Stomach smooth muscle (tissue), 2 donors: ENCODE measurements at regions not wholly inside any gene's neighbourhood (a gene's known extent, or its start where the extent isn't known, plus 50 kb on each side); places are given as distances from the start of the nearest gene placed in this dataset.

Source experiments
- H3K27ac ChIP-seq: one replicate; pipeline ENCODE4 v1.7.0; 2013; ENCODE audit warnings: mild to moderate bottlenecking, low read length, inconsistent platforms
- H3K27me3 ChIP-seq, 2 donors: one replicate each; pipeline ENCODE4 v1.7.0; 2013; ENCODE audit warnings: low read length in 2 of 2; ENCODE audit not compliant: insufficient read depth in 2 of 2, control insufficient read depth in 1 of 2
- H3K36me3 ChIP-seq, 2 donors: one replicate each; pipeline ENCODE4 v1.7.0; 2013; ENCODE audit warnings: low read length in 2 of 2; ENCODE audit not compliant: control insufficient read depth in 2 of 2, insufficient read depth in 2 of 2
- H3K4me1 ChIP-seq: one replicate; pipeline ENCODE4 v1.7.0; 2013; ENCODE audit warnings: low read length; ENCODE audit not compliant: control insufficient read depth, insufficient read depth
- H3K4me3 ChIP-seq, 2 donors: one replicate each; pipeline ENCODE4 v1.7.0; 2013; ENCODE audit warnings: low read length in 2 of 2
- H3K9ac ChIP-seq, 2 donors: one replicate each; pipeline ENCODE4 v1.7.0; 2013; ENCODE audit warnings: low read length in 2 of 2, mild to moderate bottlenecking in 1 of 2
- H3K9me3 ChIP-seq, 2 donors: one replicate each; pipeline ENCODE4 v1.7.0; 2013; ENCODE audit warnings: low read length in 2 of 2; ENCODE audit not compliant: control insufficient read depth in 2 of 2
- donor health status: healthy.
- donor health status: Pancreatic carcinoma.

DNA sequence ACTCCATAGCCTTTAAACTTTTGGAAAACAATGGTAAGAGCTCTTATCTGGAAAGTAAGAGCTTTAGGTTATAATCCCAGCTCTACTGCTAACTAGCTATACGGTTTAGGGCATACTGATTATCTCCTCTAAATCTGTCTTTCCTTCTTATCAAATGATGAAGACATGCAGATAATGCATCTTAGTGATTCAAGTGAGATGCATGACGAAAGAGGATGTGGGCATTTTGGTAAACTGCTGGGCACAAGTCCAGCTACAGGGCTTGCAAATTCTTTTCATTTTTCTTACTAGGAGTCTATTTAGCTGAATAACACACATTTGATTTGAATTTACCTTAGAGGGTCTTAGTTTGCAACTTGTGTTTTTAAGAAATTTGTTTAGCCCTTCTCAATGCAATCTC is 1604.8 kb upstream of the ZEB2 start:
- H3K27me3 ChIP-seq = no peaks in the 10 kb centered on the region
- no peaks in the 10 kb centered on the region for H3K9me3 ChIP-seq
- no peak overlapping the region for H3K27ac ChIP-seq
- H3K4me1 ChIP-seq = no peaks in the 10 kb centered on the region
- no peak overlapping the region for H3K4me3 ChIP-seq
- H3K36me3 ChIP-seq = no peaks in the 10 kb centered on the region
- no peak overlapping the region for H3K9ac ChIP-seq

DNA sequence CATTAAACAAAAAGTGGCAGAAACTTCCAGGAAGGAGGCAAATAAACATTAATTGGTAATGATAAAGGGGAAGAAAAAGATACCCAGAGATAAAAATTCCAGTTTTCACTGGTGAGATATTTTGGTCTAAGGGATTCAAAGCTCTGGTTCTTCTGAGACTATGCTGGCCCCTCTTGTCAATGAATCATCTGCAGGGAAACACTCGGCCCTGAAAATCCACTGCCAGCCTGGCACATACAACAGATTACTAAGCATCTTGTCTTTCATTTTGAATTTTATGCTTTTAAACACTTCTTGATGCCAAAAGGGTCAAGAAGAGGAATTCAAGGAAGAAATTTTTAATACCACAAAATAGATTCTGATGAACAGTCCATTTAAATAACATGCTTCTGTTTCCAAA is 1603.8 kb upstream of the ZEB2 start:
- Histone ChIP-seq H3K36me3 (no peaks in the 10 kb centered on the region), H3K9me3 (no peaks in the 10 kb centered on the region), H3K27ac (no peak overlapping the region), H3K9ac (no peak overlapping the region), H3K27me3 (no peaks in the 10 kb centered on the region), H3K4me1 (no peaks in the 10 kb centered on the region), H3K4me3 (no peak overlapping the region)

DNA sequence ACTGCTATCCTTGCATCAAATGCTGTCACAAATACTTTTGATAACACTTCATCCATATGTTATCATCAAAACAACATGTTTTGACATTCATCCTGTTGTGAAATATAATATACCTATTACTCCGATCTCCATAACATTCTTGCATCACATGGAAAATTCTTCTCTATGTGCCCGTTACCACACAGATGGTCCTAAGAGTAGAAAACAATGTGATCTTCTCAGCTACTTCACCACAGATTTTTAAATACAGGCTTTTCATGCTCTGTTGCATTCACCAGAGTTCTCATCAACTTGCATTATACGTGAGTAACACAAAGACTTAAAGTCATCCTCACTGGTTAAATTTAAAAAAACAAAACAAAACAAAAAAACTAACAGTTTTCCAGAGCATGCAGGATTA is 1603.3 kb upstream of the ZEB2 start:
- H3K4me3 ChIP-seq = no peak overlapping the region
- no peaks in the 10 kb centered on the region for H3K27me3 ChIP-seq
- no peaks in the 10 kb centered on the region for H3K4me1 ChIP-seq
- H3K36me3 ChIP-seq = no peaks in the 10 kb centered on the region
- no peak overlapping the region for H3K9ac ChIP-seq
- no peaks in the 10 kb centered on the region for H3K9me3 ChIP-seq
- H3K27ac ChIP-seq = no peak overlapping the region

DNA sequence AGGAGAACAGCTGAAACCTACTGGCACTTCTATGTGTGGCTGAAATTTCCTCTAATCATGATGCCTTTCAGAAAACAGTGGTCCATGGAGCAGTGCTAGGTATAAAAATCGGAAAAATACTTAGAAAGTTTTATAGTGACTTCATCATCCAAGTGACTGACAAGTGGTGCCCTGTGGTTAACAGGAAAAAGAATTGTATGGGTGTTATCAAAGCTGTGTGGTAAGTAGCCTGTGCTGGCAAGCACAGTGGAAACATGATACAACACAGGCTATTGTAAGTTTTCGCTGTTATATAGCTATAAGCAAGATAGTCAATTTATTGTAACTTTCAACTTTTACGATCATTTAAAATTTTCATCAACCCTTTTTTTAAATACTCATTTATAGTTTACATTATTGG is 1599.7 kb upstream of the ZEB2 start:
- no peaks in the 10 kb centered on the region for H3K27me3 ChIP-seq
- no peaks in the 10 kb centered on the region for H3K9me3 ChIP-seq
- H3K27ac ChIP-seq = no peak overlapping the region
- no peak overlapping the region for H3K4me3 ChIP-seq
- H3K36me3 ChIP-seq = no peaks in the 10 kb centered on the region
- no peaks in the 10 kb centered on the region for H3K4me1 ChIP-seq
- H3K9ac ChIP-seq = no peak overlapping the region

DNA sequence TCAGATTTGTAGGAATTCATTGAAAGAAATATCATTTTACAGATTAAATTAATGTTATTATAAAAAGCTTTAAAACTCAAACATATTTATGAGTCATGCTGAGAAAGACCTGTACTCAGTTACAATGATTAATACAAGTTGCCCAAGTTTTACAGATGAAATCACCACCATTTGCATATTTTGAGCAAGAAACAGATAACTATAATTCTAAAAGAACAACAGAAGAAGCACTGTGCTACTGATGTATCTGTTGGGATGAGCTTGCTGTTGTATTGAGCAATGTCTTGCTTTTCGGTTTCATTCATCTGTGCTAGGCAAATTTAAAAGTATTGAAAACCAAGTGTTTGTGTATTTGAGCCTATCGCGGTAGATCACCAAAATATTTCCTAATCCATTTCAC is 1589.1 kb upstream of the ZEB2 start:
- H3K9ac ChIP-seq = no peak overlapping the region
- no peaks in the 10 kb centered on the region for H3K27me3 ChIP-seq
- H3K27ac ChIP-seq = no peak overlapping the region
- H3K4me3 ChIP-seq = no peak overlapping the region
- no peaks in the 10 kb centered on the region for H3K4me1 ChIP-seq
- H3K9me3 ChIP-seq = no peaks in the 10 kb centered on the region
- no peaks in the 10 kb centered on the region for H3K36me3 ChIP-seq

DNA sequence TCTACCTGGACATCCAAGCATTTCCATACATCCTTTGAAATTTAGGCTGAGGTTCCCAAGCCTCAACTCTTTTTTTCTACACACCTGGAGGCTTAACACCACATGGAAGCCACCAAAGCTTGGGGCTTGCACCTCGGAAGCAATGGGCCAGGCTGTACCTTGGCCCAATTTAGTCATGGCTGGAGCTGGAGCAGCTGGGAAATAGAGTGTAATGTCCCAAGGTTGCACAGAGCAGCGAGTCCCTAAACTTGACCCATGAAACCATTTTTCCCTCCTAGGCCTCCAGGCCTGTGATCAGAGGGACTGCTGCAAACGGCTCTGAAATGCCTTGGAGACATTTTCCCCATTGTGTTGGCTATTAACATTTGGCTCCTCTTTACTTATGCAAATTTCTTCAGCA is 1574.3 kb upstream of the ZEB2 start:
- H3K4me1 ChIP-seq = no peaks in the 10 kb centered on the region
- no peak overlapping the region for H3K27ac ChIP-seq
- H3K9ac ChIP-seq = no peak overlapping the region
- H3K9me3 ChIP-seq = peaks cover 3 to 9% of the 10 kb centered on the region in 2 donors
- no peaks in the 10 kb centered on the region for H3K27me3 ChIP-seq
- no peak overlapping the region for H3K4me3 ChIP-seq
- no peaks in the 10 kb centered on the region for H3K36me3 ChIP-seq

DNA sequence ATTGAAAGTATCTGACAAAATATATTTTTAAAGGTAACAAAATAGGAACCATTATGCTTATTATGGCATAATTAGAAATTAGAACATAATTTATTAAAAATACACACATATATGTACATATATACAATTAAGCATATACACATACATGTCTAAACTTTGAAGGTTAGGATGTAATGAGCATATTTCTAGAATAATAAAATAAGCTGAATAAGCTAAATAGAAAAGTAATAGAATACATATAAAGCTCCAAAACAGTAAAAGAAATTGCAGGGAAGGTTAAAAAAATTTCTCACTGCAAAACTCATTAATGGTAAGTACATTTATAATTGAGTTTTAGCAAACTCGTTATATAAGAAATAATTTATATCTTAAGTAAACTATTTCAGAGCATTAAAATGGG is 1561.5 kb upstream of the ZEB2 start:
- Histone ChIP-seq H3K27ac (no peak overlapping the region), H3K27me3 (no peaks in the 10 kb centered on the region), H3K4me1 (no peaks in the 10 kb centered on the region), H3K9me3 (peaks cover 0 to 3% of the 10 kb centered on the region in 2 donors), H3K9ac (no peak overlapping the region), H3K4me3 (no peak overlapping the region), H3K36me3 (no peaks in the 10 kb centered on the region)

DNA sequence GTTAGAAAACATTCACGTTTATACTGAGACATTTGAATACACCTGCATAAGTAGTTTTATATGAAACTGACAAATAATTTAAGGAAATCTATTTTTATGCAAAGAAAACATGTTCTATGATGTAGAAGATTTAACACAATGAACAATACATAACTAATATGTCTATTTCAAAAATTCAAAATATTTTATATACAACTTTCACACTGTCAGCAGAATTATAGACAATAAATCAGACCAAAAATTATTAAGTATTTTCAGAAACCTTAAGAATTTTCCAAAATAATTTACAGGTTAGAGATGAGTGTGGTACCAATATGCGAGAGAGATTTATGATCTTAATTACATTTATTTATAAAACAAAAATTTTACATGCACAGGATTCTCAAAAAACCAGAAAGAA is 1561.0 kb upstream of the ZEB2 start:
- Histone ChIP-seq H3K27me3 (no peaks in the 10 kb centered on the region), H3K36me3 (no peaks in the 10 kb centered on the region), H3K9ac (no peak overlapping the region), H3K9me3 (peaks cover 0 to 3% of the 10 kb centered on the region in 2 donors), H3K27ac (no peak overlapping the region), H3K4me3 (no peak overlapping the region), H3K4me1 (no peaks in the 10 kb centered on the region)

DNA sequence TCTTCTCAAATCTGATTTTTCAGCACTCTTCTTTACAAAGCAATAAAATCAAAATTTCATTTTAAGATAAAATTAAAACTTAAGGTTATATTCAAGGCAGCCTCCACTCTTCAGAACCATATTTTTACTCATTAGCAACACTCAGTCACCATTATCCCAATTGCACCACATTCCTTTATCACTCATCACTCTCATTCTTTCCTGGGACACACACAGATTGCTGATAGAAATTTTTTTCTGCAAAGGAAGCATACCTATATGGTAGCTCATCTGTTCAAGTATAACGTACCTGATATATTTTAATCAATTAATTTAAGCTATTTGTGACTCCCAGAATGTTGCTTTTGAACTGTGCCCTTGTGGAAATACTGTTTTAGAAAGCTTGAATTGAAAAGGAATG is 1559.3 kb upstream of the ZEB2 start:
- no peaks in the 10 kb centered on the region for H3K36me3 ChIP-seq
- no peak overlapping the region for H3K9ac ChIP-seq
- no peak overlapping the region for H3K27ac ChIP-seq
- H3K9me3 ChIP-seq = peaks cover 0 to 3% of the 10 kb centered on the region in 2 donors
- no peaks in the 10 kb centered on the region for H3K27me3 ChIP-seq
- no peak overlapping the region for H3K4me3 ChIP-seq
- no peaks in the 10 kb centered on the region for H3K4me1 ChIP-seq

DNA sequence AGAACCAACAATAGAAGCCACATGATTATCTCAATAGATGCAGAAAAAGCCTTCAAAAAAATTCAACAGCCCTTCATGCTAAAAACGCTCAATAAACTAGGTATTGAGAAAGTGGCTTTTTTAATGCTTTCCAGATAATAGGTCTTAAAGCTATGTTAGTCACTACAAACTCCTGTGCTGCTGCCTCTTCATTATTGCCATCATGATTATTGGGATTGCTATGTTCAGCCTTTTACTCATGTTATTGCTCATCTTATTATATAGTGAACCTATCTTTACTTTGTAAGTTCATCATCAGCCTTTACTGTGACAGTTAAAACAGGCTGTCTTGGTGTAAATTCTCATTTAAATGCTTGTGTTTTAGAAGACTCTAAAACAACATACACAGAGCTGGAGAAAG is 1557.2 kb upstream of the ZEB2 start:
- no peak overlapping the region for H3K9ac ChIP-seq
- no peaks in the 10 kb centered on the region for H3K4me1 ChIP-seq
- H3K4me3 ChIP-seq = no peak overlapping the region
- no peaks in the 10 kb centered on the region for H3K27me3 ChIP-seq
- no peaks in the 10 kb centered on the region for H3K9me3 ChIP-seq
- H3K36me3 ChIP-seq = no peaks in the 10 kb centered on the region
- no peak overlapping the region for H3K27ac ChIP-seq

DNA sequence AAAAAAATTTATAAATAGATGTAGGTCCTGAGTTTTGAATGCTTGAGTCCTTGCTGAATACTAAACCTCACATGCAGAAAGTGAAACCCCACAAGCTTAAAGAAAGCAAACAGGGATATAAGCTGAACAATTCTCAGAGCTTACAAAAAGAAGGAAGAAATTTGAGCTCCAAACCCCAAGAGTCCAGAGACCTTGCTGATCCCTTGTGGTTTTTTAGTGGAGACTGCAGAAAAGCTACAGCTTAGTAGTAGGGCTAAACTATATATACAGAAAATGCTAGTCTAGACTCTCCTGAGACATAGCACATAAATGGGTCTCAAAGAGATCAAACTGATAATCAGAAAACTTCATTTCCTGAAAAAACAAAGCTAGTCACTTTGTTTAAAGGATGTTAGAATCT is 1548.1 kb upstream of the ZEB2 start:
- no peaks in the 10 kb centered on the region for H3K27me3 ChIP-seq
- no peaks in the 10 kb centered on the region for H3K36me3 ChIP-seq
- no peak overlapping the region for H3K27ac ChIP-seq
- no peaks in the 10 kb centered on the region for H3K4me1 ChIP-seq
- H3K9me3 ChIP-seq = no peaks in the 10 kb centered on the region
- H3K4me3 ChIP-seq = no peak overlapping the region
- no peak overlapping the region for H3K9ac ChIP-seq

DNA sequence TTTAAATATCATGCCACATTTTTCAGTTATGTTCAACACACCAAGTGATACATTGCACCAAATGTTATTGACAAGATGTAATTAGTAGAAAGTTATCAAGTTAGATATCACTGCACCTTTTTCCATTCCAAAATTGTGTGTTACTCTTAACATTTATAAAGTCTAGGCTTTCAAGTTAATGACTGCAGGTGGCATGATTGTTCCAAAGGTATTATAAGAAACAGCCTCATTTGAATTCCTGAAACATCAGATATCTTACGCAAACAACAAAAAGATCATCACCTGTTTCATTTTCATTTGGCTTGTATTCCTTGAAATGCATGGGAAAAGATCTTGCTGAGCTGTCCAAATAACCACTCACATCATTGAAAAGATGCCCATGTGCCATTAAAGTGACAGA is 1528.2 kb upstream of the ZEB2 start:
- Histone ChIP-seq H3K36me3 (no peaks in the 10 kb centered on the region), H3K27ac (no peak overlapping the region), H3K4me1 (no peaks in the 10 kb centered on the region), H3K9ac (no peak overlapping the region), H3K4me3 (no peak overlapping the region), H3K27me3 (no peaks in the 10 kb centered on the region), H3K9me3 (no peaks in the 10 kb centered on the region)
